GM23248 (cell line): ENCODE measurements at regions not wholly inside any gene's neighbourhood (a gene's known extent, or its start where the extent isn't known, plus 50 kb on each side); places are given as distances from the start of the nearest gene placed in this dataset.

Experiments
- EZH2 ChIP-seq: fragments of 200-600 bp; sonication (generic); IDR thresholded peaks from 2 replicates; pipeline ENCODE4 v1.6.1; 2018; ENCODE audit warnings: antibody characterized with exemption, mild to moderate bottlenecking; ENCODE audit not compliant: insufficient read depth, poor library complexity, severe bottlenecking
- EZH2phosphoT487 ChIP-seq: fragments of 200-600 bp; sonication (generic); IDR thresholded peaks from 2 replicates; pipeline ENCODE4 v1.6.1; 2018; ENCODE audit warnings: antibody characterized with exemption, moderate library complexity, mild to moderate bottlenecking, low read depth; ENCODE audit not compliant: insufficient read depth

DNA sequence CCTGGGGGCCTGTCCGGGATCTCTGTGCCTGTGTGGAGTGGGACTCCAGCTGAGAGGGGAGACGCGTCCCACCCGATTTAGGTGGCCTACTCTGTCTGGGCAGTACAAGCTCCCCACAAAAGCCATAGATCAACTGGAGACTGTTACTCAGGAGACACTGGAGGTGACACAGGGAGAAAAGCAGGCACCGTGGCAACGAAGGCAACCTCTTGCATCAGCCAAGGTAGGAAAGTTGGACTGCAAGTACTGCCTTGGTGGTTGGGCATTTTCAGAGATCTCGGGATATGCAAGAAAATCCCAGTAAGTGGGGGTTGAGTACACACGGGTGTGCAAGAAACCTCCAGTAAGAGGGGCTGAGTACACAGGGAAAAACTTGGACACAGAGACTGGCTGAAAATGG is 1060.0 kb upstream of the MIR17HG start:
- TF ChIP-seq EZH2phosphoT487 (no peak), EZH2 (no peak)
